ENCODE measurements at regions not wholly inside any gene's neighbourhood (a gene's known extent, or its start where the extent isn't known, plus 50 kb on each side); places are given as distances from the start of the nearest gene placed in this dataset.
A peak's percentile ranks its signal among the peaks of the same experiment; 100 is the strongest.

GRCh38 chr13:87361216-87361615 lies 310.0 kb upstream of the SLITRK5 start:
- DNase-seq (ENCODE audit: low read depth, low spot score), result no peak
- in situ Hi-C loops (cut with HindIII; ENCODE audit: low pct_unique_long_range_greater_than_20kb, low sequenced_read_pairs), result no loop called here

GRCh38 chr13:87368639-87369038 lies 302.5 kb upstream of the SLITRK5 start:
- no peak for DNase-seq (ENCODE audit: low read depth, low spot score)
- in situ Hi-C loops (cut with HindIII; ENCODE audit: low pct_unique_long_range_greater_than_20kb, low sequenced_read_pairs), result no loop called here

- in situ Hi-C loops (cut with HindIII; ENCODE audit: low pct_unique_long_range_greater_than_20kb, low sequenced_read_pairs), result no loop called here
- DNase-seq (ENCODE audit: low read depth, low spot score), result no peak
These were observed 295.1 kb upstream of the SLITRK5 start for GRCh38 chr13:87376081-87376480.

GRCh38 chr13:87384099-87384498 lies 287.1 kb upstream of the SLITRK5 start:
- in situ Hi-C loops (cut with HindIII; ENCODE audit: low pct_unique_long_range_greater_than_20kb, low sequenced_read_pairs), result no loop called here
- DNase-seq (ENCODE audit: low read depth, low spot score), result no peak

GRCh38 chr13:87393358-87393757 lies 277.8 kb upstream of the SLITRK5 start:
- DNase-seq (ENCODE audit: low read depth, low spot score), result no peak
- in situ Hi-C loops (cut with HindIII; ENCODE audit: low pct_unique_long_range_greater_than_20kb, low sequenced_read_pairs), result no loop called here

- in situ Hi-C loops (cut with HindIII; ENCODE audit: low pct_unique_long_range_greater_than_20kb, low sequenced_read_pairs), result no loop called here
- DNase-seq (ENCODE audit: low read depth, low spot score), result peak; percentile 6
These were observed 273.1 kb upstream of the SLITRK5 start for GRCh38 chr13:87398047-87398446.

- DNase-seq (ENCODE audit: low read depth, low spot score), result no peak
- in situ Hi-C loops (cut with HindIII; ENCODE audit: low pct_unique_long_range_greater_than_20kb, low sequenced_read_pairs), result no loop called here
These were observed 267.3 kb upstream of the SLITRK5 start for GRCh38 chr13:87403748-87404432.

GRCh38 chr13:87426742-87427141 lies 244.4 kb upstream of the SLITRK5 start:
- DNase-seq (ENCODE audit: low read depth, low spot score), result no peak
- in situ Hi-C loops (cut with HindIII; ENCODE audit: low pct_unique_long_range_greater_than_20kb, low sequenced_read_pairs), result no loop called here

GRCh38 chr13:87444135-87444534 lies 227.0 kb upstream of the SLITRK5 start:
- no peak for DNase-seq (ENCODE audit: low read depth, low spot score)
- in situ Hi-C loops (cut with HindIII; ENCODE audit: low pct_unique_long_range_greater_than_20kb, low sequenced_read_pairs), result no loop called here

GRCh38 chr13:87452281-87452680 lies 218.9 kb upstream of the SLITRK5 start:
- DNase-seq (ENCODE audit: low read depth, low spot score), result no peak
- in situ Hi-C loops (cut with HindIII; ENCODE audit: low pct_unique_long_range_greater_than_20kb, low sequenced_read_pairs), result no loop called here

- in situ Hi-C loops (cut with HindIII; ENCODE audit: low pct_unique_long_range_greater_than_20kb, low sequenced_read_pairs), result no loop called here
- no peak for DNase-seq (ENCODE audit: low read depth, low spot score)
These were observed 217.9 kb upstream of the SLITRK5 start for GRCh38 chr13:87453244-87453643.

- no peak for DNase-seq (ENCODE audit: low read depth, low spot score)
- in situ Hi-C loops (cut with HindIII; ENCODE audit: low pct_unique_long_range_greater_than_20kb, low sequenced_read_pairs), result no loop called here
These were observed 211.8 kb upstream of the SLITRK5 start for GRCh38 chr13:87459419-87459818.

GRCh38 chr13:87497426-87497825 lies 173.7 kb upstream of the SLITRK5 start:
- DNase-seq (ENCODE audit: low read depth, low spot score), result no peak
- in situ Hi-C loops (cut with HindIII; ENCODE audit: low pct_unique_long_range_greater_than_20kb, low sequenced_read_pairs), result no loop called here

GRCh38 chr13:87498681-87499080 lies 172.5 kb upstream of the SLITRK5 start:
- peak; percentile 26 for DNase-seq (ENCODE audit: low read depth, low spot score)
- in situ Hi-C loops (cut with HindIII; ENCODE audit: low pct_unique_long_range_greater_than_20kb, low sequenced_read_pairs), result no loop called here

- DNase-seq (ENCODE audit: low read depth, low spot score), result no peak
- in situ Hi-C loops (cut with HindIII; ENCODE audit: low pct_unique_long_range_greater_than_20kb, low sequenced_read_pairs), result no loop called here
These were observed 146.4 kb upstream of the SLITRK5 start for GRCh38 chr13:87524775-87525174.

GRCh38 chr13:87533776-87534175 lies 137.4 kb upstream of the SLITRK5 start:
- in situ Hi-C loops (cut with HindIII; ENCODE audit: low pct_unique_long_range_greater_than_20kb, low sequenced_read_pairs), result no loop called here
- DNase-seq (ENCODE audit: low read depth, low spot score), result no peak

GRCh38 chr13:87535911-87536310 lies 135.3 kb upstream of the SLITRK5 start:
- DNase-seq (ENCODE audit: low read depth, low spot score), result no peak
- in situ Hi-C loops (cut with HindIII; ENCODE audit: low pct_unique_long_range_greater_than_20kb, low sequenced_read_pairs), result no loop called here

GRCh38 chr13:87536499-87536898 lies 134.7 kb upstream of the SLITRK5 start:
- in situ Hi-C loops (cut with HindIII; ENCODE audit: low pct_unique_long_range_greater_than_20kb, low sequenced_read_pairs), result no loop called here
- DNase-seq (ENCODE audit: low read depth, low spot score), result no peak

- DNase-seq (ENCODE audit: low read depth, low spot score), result no peak
- in situ Hi-C loops (cut with HindIII; ENCODE audit: low pct_unique_long_range_greater_than_20kb, low sequenced_read_pairs), result no loop called here
These were observed 134.3 kb upstream of the SLITRK5 start for GRCh38 chr13:87536899-87537298.

GRCh38 chr13:87537951-87538350 lies 133.2 kb upstream of the SLITRK5 start:
- DNase-seq (ENCODE audit: low read depth, low spot score), result no peak
- in situ Hi-C loops (cut with HindIII; ENCODE audit: low pct_unique_long_range_greater_than_20kb, low sequenced_read_pairs), result no loop called here
